ENCODE measurements at regions not wholly inside any gene's neighbourhood (a gene's known extent, or its start where the extent isn't known, plus 50 kb on each side); places are given as distances from the start of the nearest gene placed in this dataset.
"Not testable (repeated sequence)": the region's sequence is repeated elsewhere in the genome, so short reads cannot be mapped to it uniquely, and the experiment has no call there.

- not testable (repeated sequence) for DNase-seq (ENCODE audit: low spot score)
These were observed 164.5 kb upstream of the CCZ1B start for GRCh38 chr7:6990426-6991152.

DNA sequence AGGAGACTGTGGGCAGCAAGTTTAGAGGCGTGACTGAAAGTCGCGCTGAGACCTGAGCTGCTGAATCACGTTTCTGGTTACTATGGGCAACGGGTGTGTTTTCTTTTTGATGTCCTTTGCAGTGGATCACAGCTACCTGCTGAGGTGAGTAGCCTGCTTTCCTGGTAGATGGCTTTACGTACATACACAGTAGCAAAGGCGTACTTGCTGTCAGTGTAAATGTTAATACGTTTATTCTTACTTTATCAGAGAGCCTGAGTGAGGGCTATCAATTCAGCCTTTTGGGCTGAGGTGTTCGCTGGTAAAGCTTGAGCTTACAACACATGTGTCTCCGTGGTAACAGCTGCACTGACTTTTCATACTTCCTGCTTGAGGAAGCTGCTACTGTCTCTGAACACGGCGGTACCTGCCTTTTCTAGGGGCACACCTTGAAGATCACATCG is 165.1 kb upstream of the CCZ1B start:
- not testable (repeated sequence) for DNase-seq (ENCODE audit: low spot score)

DNA sequence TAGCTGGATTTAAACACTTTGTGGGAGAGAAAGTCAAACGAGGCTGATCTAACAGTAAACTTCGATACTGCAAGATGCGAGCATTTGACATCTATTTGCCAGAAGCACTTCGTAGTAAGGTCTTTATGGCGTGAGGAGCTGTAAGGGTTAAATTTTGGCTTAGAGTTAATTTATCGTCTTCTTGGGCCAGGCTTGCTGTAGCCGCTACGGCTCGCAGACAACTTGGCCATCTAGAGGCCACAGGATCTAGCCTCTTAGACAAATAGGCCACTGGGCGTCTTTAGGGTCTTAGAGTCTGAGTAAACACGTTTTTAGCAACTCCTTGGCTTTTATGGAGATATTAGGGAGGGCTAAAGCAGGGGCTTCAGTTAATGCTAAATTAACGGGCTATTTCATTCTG is 165.6 kb upstream of the CCZ1B start:
- not testable (repeated sequence) for DNase-seq (ENCODE audit: low spot score)

- not testable (repeated sequence) for DNase-seq (ENCODE audit: low spot score)
These were observed 166.1 kb upstream of the CCZ1B start for GRCh38 chr7:6992133-6992532.

- DNase-seq (ENCODE audit: low spot score), result not testable (repeated sequence)
These were observed 169.0 kb upstream of the CCZ1B start for GRCh38 chr7:6995026-6995425.

GRCh38 chr7:6995493-6996289 is 169.6 kb upstream of the CCZ1B start:
- DNase-seq (ENCODE audit: low spot score), result not testable (repeated sequence)

DNA sequence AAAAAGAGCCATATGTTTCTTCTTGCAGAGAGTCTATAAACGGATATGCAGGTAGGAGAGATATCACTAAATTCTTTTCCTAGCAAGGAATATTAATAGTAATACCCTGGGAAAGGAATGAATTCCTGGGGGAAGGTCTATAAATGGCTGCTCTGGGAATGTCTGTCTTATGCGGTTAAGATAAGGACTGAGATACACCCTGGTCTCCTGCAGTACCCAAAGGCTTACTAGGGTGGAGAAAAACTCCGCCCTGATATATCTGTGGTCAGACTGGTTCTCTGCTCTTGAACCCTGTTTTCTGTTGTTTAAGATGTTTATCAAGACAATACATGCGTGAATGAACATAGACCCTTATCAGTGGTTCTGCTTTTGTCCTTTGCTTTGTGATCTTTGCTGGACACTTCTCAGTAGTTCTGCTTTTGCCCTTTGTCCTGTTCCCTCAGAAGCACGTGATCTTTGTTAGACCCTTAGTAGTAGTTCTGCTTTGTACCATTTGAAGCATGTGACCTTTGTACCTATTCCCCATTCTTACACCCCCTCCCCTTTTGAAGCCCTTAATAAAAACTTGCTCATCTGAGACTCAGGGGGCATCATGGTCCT is 173.1 kb upstream of the CCZ1B start:
- DNase-seq (ENCODE audit: low spot score), result not testable (repeated sequence)

GRCh38 chr7:7002418-7003062 is 176.5 kb upstream of the CCZ1B start:
- DNase-seq (ENCODE audit: low spot score), result no peak

GRCh38 chr7:7005303-7005702 is 177.0 kb upstream of the C1GALT1 start:
- DNase-seq (ENCODE audit: low spot score), result no peak

GRCh38 chr7:7005949-7006348 is 176.4 kb upstream of the C1GALT1 start:
- DNase-seq (ENCODE audit: low spot score), result not testable (repeated sequence)

GRCh38 chr7:7011241-7011640 is 171.1 kb upstream of the C1GALT1 start:
- not testable (repeated sequence) for DNase-seq (ENCODE audit: low spot score)

GRCh38 chr7:7011751-7012150 is 170.6 kb upstream of the C1GALT1 start:
- DNase-seq (ENCODE audit: low spot score), result not testable (repeated sequence)

GRCh38 chr7:7014827-7015595 is 167.3 kb upstream of the C1GALT1 start:
- DNase-seq (ENCODE audit: low spot score), result no peak

GRCh38 chr7:7017707-7018280 is 164.6 kb upstream of the C1GALT1 start:
- no peak for DNase-seq (ENCODE audit: low spot score)

DNA sequence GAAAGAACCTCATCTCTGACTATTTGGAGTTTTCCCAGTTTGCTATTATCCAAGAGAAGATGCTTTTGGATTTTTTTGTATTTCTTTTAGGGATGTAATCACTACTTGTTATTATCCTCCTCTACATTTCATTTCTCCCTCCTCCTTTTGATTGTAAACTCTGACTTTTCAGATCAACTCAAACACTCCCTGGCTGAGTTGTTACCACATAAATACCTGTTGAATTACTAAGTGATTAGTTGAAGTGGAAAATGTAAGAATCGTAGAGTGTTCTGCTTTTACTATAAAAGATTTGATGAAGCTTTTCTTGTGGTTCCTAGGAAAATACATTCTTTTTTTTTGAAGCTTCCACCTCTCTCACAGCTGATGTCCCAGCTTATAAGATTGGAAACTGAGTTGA is 164.1 kb upstream of the C1GALT1 start:
- no peak for DNase-seq (ENCODE audit: low spot score)

GRCh38 chr7:7032221-7032620 is 150.1 kb upstream of the C1GALT1 start:
- DNase-seq (ENCODE audit: low spot score), result no peak

- DNase-seq (ENCODE audit: low spot score), result no peak
These were observed 146.5 kb upstream of the C1GALT1 start for GRCh38 chr7:7035851-7036250.

GRCh38 chr7:7042286-7042893 is 140.0 kb upstream of the C1GALT1 start:
- not testable (repeated sequence) for DNase-seq (ENCODE audit: low spot score)

DNA sequence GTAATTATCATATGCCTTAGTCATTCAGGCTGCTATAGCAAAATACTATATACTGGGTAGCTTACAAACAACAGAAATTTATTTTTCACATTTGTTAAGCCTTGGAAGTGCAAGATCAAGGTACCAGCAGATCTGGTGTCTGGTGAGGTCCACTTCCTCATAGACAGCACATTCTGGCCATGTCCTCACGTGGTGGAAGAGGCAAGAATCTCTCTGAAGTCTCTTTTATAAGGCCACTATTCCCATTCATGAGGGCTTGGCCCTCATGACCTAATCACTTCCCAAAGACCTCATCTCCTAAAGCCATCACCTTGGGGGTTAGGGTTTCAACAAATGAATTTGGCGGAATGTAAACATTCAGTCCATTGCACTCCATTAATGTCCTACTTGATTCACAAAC is 137.5 kb upstream of the C1GALT1 start:
- no peak for DNase-seq (ENCODE audit: low spot score)

DNA sequence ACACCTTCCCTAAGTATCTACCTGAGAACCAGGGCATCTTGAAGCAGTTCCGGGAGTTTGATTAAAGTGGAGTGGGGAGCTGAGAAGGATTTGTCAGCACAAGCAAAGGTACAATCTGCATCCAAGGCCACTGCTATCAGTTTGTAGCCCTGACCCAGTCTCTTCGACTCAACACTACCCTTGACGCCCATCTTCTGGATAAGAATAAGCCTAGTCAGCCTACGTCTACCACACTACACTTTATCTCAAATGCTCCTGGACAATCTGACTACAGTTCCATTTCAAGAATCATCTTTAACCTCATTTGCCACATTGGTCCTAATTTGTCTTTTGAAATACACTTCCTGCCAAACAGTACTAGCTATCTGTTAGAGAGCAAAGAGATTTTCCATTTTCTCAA is 134.1 kb upstream of the C1GALT1 start:
- DNase-seq (ENCODE audit: low spot score), result no peak

Measured in cerebellar cortex (tissue), 1 donor.